PC-9 (cell line): ENCODE measurements at regions not wholly inside any gene's neighbourhood (a gene's known extent, or its start where the extent isn't known, plus 50 kb on each side); places are given as distances from the start of the nearest gene placed in this dataset.

Experiments used
- BruUV-seq: library from RNA; stranded (reverse); fragments of 400-500 nt; replicated peaks from 2 replicates; lab custom pipeline; 2021; lab: Mats Ljungman, UMichigan
- CTCF ChIA-PET: fragments of 300-600 bp; sonication (Branson Sonifier 250); formaldehyde crosslinking; loops from one replicate; lab custom pipeline; 2022; ENCODE audit warnings: antibody characterized with exemption; lab: Charles Lee
- POLR2A ChIA-PET: fragments of 300-600 bp; sonication (Branson Sonifier 250); formaldehyde crosslinking; loops from one replicate; lab custom pipeline; 2022; ENCODE audit warnings: antibody characterized with exemption; ENCODE audit not compliant: unreplicated experiment; lab: Charles Lee
- DNase-seq, 2 experiments: peaks; one replicate each; pipeline versions ENCODE4 v3.0.0 to v3.0.0-alpha.2; 2015 to 2022; ENCODE audit warnings: mixed read lengths in 1 of 2
- H2AFZ ChIP-seq: fragments of 200-600 bp; sonication (generic); 2 replicates; pipeline ENCODE4 v1.8.1; 2017; ENCODE audit warnings: antibody characterized with exemption
- H3F3A ChIP-seq: fragments of 200-600 bp; sonication (generic); 2 replicates; pipeline ENCODE4 v1.8.1; 2017; ENCODE audit warnings: antibody characterized with exemption, mild to moderate bottlenecking, low read depth; ENCODE audit not compliant: insufficient read depth
- H3K27ac ChIP-seq: fragments of 200-600 bp; sonication (generic); 2 replicates; pipeline ENCODE4 v1.6.1; 2016; ENCODE audit warnings: mixed run types
- H3K27me3 ChIP-seq: fragments of 200-600 bp; sonication (generic); 2 replicates; pipeline ENCODE4 v1.6.1; 2016; ENCODE audit warnings: low read depth, mixed run types; ENCODE audit not compliant: insufficient read depth
- H3K36me3 ChIP-seq: fragments of 200-600 bp; sonication (generic); 2 replicates; pipeline ENCODE4 v1.6.1; 2016; ENCODE audit warnings: low read depth, mixed run types
- H3K4me1 ChIP-seq: fragments of 200-600 bp; sonication (generic); replicated peaks from 2 replicates; pipeline ENCODE4 v1.6.1; 2016; ENCODE audit warnings: mixed run types; ENCODE audit not compliant: insufficient read depth
- H3K4me2 ChIP-seq: fragments of 200-600 bp; sonication (generic); 2 replicates; pipeline ENCODE4 v1.6.1; 2017; ENCODE audit warnings: mixed run types
- H3K4me3 ChIP-seq: fragments of 200-600 bp; sonication (generic); 2 replicates; pipeline ENCODE4 v1.6.1; 2016; ENCODE audit warnings: mixed run types
- H3K79me2 ChIP-seq: fragments of 200-600 bp; sonication (generic); 2 replicates; pipeline ENCODE4 v1.6.1; 2017; ENCODE audit warnings: low read depth, mixed run types
- H3K9me2 ChIP-seq: fragments of 200-600 bp; sonication (generic); 2 replicates; pipeline ENCODE4 v1.8.1; 2017; ENCODE audit warnings: mild to moderate bottlenecking; ENCODE audit not compliant: insufficient read depth
- H3K9me3 ChIP-seq: fragments of 200-600 bp; sonication (generic); 2 replicates; pipeline ENCODE4 v1.8.1; 2016; ENCODE audit warnings: low read depth; ENCODE audit not compliant: insufficient read depth
- H4K20me1 ChIP-seq: fragments of 200-600 bp; sonication (generic); 2 replicates; pipeline ENCODE4 v1.8.1; 2017; ENCODE audit not compliant: insufficient read depth
- EZH2 ChIP-seq: fragments of 200-600 bp; sonication (generic); IDR thresholded peaks from 2 replicates; pipeline ENCODE4 v1.8.0; 2017; ENCODE audit warnings: antibody characterized with exemption, low read depth
- intact Hi-C: fragments of 100-400 bp; cut with micrococcal nuclease; formaldehyde crosslinking; loops from one replicate; pipeline ENCODE4 v1.10.0; 2022; ENCODE audit not compliant: unreplicated experiment
- TF ChIP-seq, protein P1 (sequence below): fragments of 200-600 bp; sonication (generic); conservative IDR thresholded peaks from 2 replicates; pipeline ENCODE4 v1.6.1; 2017; ENCODE audit warnings: mixed run types, antibody characterized with exemption, mild to moderate bottlenecking, moderate library complexity

DNA sequence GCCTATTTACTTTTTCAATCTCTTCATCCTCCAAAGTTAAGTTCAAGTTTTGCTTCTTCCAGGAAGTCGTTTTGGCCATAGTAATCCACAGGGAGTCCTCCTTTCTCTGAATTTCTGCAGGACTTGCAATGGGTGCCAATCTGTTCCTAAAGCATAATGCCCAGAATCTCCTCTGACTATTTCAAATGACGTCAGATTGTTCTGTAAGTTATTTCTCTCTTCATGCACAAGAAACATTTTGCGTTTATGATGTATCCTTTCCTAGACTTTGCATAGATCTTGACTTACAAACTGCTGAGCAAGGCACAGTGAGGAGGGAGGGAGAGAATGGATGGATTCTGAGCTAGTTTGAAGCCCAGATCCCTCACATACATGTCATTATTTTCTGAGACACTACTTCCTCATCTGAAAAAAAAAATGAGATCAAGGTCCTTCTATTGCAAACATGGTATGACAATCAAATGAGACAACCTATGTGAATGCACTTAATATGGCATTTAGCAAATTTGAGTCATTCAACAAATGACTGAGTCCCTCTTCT, 103.1 kb downstream of the MEX3B start:
- Histone ChIP-seq H3K4me2 (no peak overlapping the region), H3K9me2 (no peaks in the 10 kb centered on the region), H3K4me3 (no peak overlapping the region), H2AFZ (no peak overlapping the region), H3K9me3 (0 out of 2 replicates have a peak, but pooled peaks cover 4% of the 10 kb centered on the region), H3K4me1 (no peaks in the 10 kb centered on the region), H3F3A (no peaks in the 10 kb centered on the region), H3K79me2 (no peaks in the 10 kb centered on the region), H3K27ac (no peak overlapping the region), H4K20me1 (no peaks in the 10 kb centered on the region), H3K36me3 (no peaks in the 10 kb centered on the region), H3K27me3 (peaks cover 20% of the 10 kb centered on the region; the same call in 1 of the 2 replicates)
- POLR2A ChIA-PET = no interaction called here
- CTCF ChIA-PET = no interaction called here
- no peak for DNase-seq
- intact Hi-C loops = no loop called here
- no peak for TF ChIP-seq EZH2
- TF ChIP-seq, protein P1, sequence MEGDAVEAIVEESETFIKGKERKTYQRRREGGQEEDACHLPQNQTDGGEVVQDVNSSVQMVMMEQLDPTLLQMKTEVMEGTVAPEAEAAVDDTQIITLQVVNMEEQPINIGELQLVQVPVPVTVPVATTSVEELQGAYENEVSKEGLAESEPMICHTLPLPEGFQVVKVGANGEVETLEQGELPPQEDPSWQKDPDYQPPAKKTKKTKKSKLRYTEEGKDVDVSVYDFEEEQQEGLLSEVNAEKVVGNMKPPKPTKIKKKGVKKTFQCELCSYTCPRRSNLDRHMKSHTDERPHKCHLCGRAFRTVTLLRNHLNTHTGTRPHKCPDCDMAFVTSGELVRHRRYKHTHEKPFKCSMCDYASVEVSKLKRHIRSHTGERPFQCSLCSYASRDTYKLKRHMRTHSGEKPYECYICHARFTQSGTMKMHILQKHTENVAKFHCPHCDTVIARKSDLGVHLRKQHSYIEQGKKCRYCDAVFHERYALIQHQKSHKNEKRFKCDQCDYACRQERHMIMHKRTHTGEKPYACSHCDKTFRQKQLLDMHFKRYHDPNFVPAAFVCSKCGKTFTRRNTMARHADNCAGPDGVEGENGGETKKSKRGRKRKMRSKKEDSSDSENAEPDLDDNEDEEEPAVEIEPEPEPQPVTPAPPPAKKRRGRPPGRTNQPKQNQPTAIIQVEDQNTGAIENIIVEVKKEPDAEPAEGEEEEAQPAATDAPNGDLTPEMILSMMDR = no peak
- no TSS peak for BruUV-seq

GRCh38 chr15:81942157-81942556, 103.7 kb downstream of the MEX3B start:
- intact Hi-C loops = no loop called here
- Histone ChIP-seq H2AFZ (no peak overlapping the region), H4K20me1 (no peaks in the 10 kb centered on the region), H3K9me2 (no peaks in the 10 kb centered on the region), H3K9me3 (0 out of 2 replicates have a peak, but pooled peaks cover 4% of the 10 kb centered on the region), H3K4me3 (no peak overlapping the region), H3K4me2 (no peak overlapping the region), H3K27ac (no peak overlapping the region), H3K79me2 (no peaks in the 10 kb centered on the region), H3K36me3 (no peaks in the 10 kb centered on the region), H3K4me1 (no peaks in the 10 kb centered on the region), H3K27me3 (peaks cover 20% of the 10 kb centered on the region; the same call in 1 of the 2 replicates), H3F3A (no peaks in the 10 kb centered on the region)
- ChIA-PET CTCF (no interaction called here), POLR2A (no interaction called here)
- no peak for DNase-seq
- no TSS peak for BruUV-seq
- TF ChIP-seq, protein P1 = no peak
- no peak for TF ChIP-seq EZH2

DNA sequence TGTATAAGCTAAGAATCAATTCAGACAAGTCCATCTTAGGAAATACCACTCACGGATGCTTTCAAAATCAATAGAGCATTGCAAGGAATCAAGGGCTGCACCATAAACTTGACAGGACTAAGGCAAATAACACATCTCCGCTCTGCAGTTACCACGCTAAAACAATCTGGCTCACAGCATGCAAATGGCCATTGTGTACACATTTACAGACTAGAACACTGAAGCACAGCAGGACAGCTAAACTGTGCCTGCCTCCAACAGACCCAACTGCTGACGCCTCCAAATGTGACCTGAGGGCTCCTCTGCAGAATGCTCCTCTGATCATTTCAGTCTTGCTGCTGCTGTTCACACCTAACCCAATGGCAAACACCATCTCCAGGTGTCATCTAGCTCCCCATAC, 104.3 kb downstream of the MEX3B start:
- intact Hi-C loops = no loop called here

More for the DNA sequence above, 104.3 kb downstream of the MEX3B start:
- Histone ChIP-seq H3K4me3 (no peak overlapping the region), H4K20me1 (no peaks in the 10 kb centered on the region), H3K27me3 (peaks cover 13% of the 10 kb centered on the region; the same call in 1 of the 2 replicates), H2AFZ (no peak overlapping the region), H3K27ac (no peak overlapping the region), H3K9me2 (no peaks in the 10 kb centered on the region), H3K79me2 (no peaks in the 10 kb centered on the region), H3F3A (no peaks in the 10 kb centered on the region), H3K9me3 (0 out of 2 replicates have a peak, but pooled peaks cover 4% of the 10 kb centered on the region), H3K4me2 (no peak overlapping the region), H3K4me1 (no peaks in the 10 kb centered on the region), H3K36me3 (no peaks in the 10 kb centered on the region)
- TF ChIP-seq, protein P1 = no peak
- TF ChIP-seq EZH2 = no peak
- ChIA-PET CTCF (no interaction called here), POLR2A (no interaction called here)
- no TSS peak for BruUV-seq
- no peak for DNase-seq
